H9 (cell line): ENCODE measurements at regions not wholly inside any gene's neighbourhood (a gene's known extent, or its start where the extent isn't known, plus 50 kb on each side); places are given as distances from the start of the nearest gene placed in this dataset.

Source experiments
- DNase-seq: peaks from one replicate; pipeline ENCODE4 v3.0.0-alpha.2; 2017
- H2AFZ ChIP-seq: one replicate; pipeline ENCODE4 v1.6.1; 2013; ENCODE audit warnings: mild to moderate bottlenecking, low read length, control low read depth, moderate library complexity
- H2AK5ac ChIP-seq: 2 replicates; pipeline ENCODE4 v1.6.1; 2013; ENCODE audit warnings: low read length, control low read depth, mixed read lengths; ENCODE audit not compliant: insufficient read length
- H2BK120ac ChIP-seq: one replicate; pipeline ENCODE4 v1.6.1; 2013; ENCODE audit warnings: low read depth, mild to moderate bottlenecking, low read length, control low read depth, inconsistent platforms; ENCODE audit not compliant: poor library complexity, severe bottlenecking
- H2BK12ac ChIP-seq: 2 replicates; pipeline ENCODE4 v1.6.1; 2013; ENCODE audit warnings: low read length, control low read depth, mixed read lengths, low read depth; ENCODE audit not compliant: insufficient read length
- H2BK15ac ChIP-seq: 2 replicates; pipeline ENCODE4 v1.6.1; 2013; ENCODE audit warnings: low read depth, low read length, control low read depth
- H2BK20ac ChIP-seq: one replicate; pipeline ENCODE4 v1.6.1; 2013; ENCODE audit warnings: low read depth, mild to moderate bottlenecking, low read length, control low read depth, inconsistent platforms; ENCODE audit not compliant: poor library complexity, severe bottlenecking
- H2BK5ac ChIP-seq: 2 replicates; pipeline ENCODE4 v1.6.1; 2013; ENCODE audit warnings: low read length, control low read depth, mixed read lengths; ENCODE audit not compliant: insufficient read length
- H3K14ac ChIP-seq: 2 replicates; pipeline ENCODE4 v1.6.1; 2013; ENCODE audit warnings: low read length, control low read depth; ENCODE audit not compliant: insufficient read depth
- H3K18ac ChIP-seq: 2 replicates; pipeline ENCODE4 v1.6.1; 2013; ENCODE audit warnings: low read depth, mild to moderate bottlenecking, mixed read lengths, low read length, control low read depth; ENCODE audit not compliant: insufficient read length
- H3K23ac ChIP-seq: 2 replicates; pipeline ENCODE4 v1.6.1; 2013; ENCODE audit warnings: low read length, control low read depth, mixed read lengths, low read depth; ENCODE audit not compliant: insufficient read length
- H3K23me2 ChIP-seq: 2 replicates; pipeline ENCODE4 v1.6.1; 2013; ENCODE audit warnings: low read depth, mild to moderate bottlenecking, mixed read lengths, low read length, control low read depth; ENCODE audit not compliant: insufficient read length, poor library complexity, severe bottlenecking
- H3K27ac ChIP-seq: 2 replicates; pipeline ENCODE4 v1.5.1; 2013; ENCODE audit warnings: low read length, control low read depth, mixed read lengths, low read depth; ENCODE audit not compliant: insufficient read length
- H3K27me3 ChIP-seq: 2 replicates; pipeline ENCODE4 v1.6.1; 2013; ENCODE audit warnings: low read length, control low read depth, inconsistent platforms; ENCODE audit not compliant: insufficient read depth
- H3K4ac ChIP-seq: 2 replicates; pipeline ENCODE4 v1.6.1; 2013; ENCODE audit warnings: low read depth, mild to moderate bottlenecking, control low read depth, inconsistent platforms, low read length, moderate library complexity
- H3K4me1 ChIP-seq: 2 replicates; pipeline ENCODE4 v1.6.1; 2013; ENCODE audit warnings: low read length, control low read depth, inconsistent platforms; ENCODE audit not compliant: insufficient read depth
- H3K4me2 ChIP-seq: 2 replicates; pipeline ENCODE4 v1.6.1; 2013; ENCODE audit warnings: low read length, control low read depth, mixed read lengths; ENCODE audit not compliant: insufficient read length, insufficient read depth
- H3K56ac ChIP-seq: 2 replicates; pipeline ENCODE4 v1.6.1; 2013; ENCODE audit warnings: low read depth, mild to moderate bottlenecking, mixed read lengths, low read length, control low read depth; ENCODE audit not compliant: insufficient read length
- H3K79me1 ChIP-seq: 2 replicates; pipeline ENCODE4 v1.6.1; 2013; ENCODE audit warnings: low read depth, mild to moderate bottlenecking, moderate library complexity, low read length, control low read depth, inconsistent platforms; ENCODE audit not compliant: insufficient read depth, poor library complexity, severe bottlenecking
- H3K79me2 ChIP-seq: 2 replicates; pipeline ENCODE4 v1.6.1; 2013; ENCODE audit warnings: low read length, control low read depth, inconsistent platforms; ENCODE audit not compliant: insufficient read depth
- H3K9ac ChIP-seq: 2 replicates; pipeline ENCODE4 v1.6.1; 2013; ENCODE audit warnings: low read length, control low read depth, mixed read lengths; ENCODE audit not compliant: insufficient read length; ENCODE audit errors: extremely low read depth
- H3K9me3 ChIP-seq: one replicate; pipeline ENCODE4 v1.6.1; 2013; ENCODE audit warnings: low read depth, low read length, inconsistent platforms; ENCODE audit not compliant: control insufficient read depth
- H3T11ph ChIP-seq: one replicate; pipeline ENCODE4 v1.6.1; 2013; ENCODE audit warnings: mild to moderate bottlenecking, low read length, control low read depth, inconsistent platforms
- H4K20me1 ChIP-seq: one replicate; pipeline ENCODE4 v1.6.1; 2013; ENCODE audit not compliant: control insufficient read depth, insufficient read length, insufficient read depth
- H4K5ac ChIP-seq: 2 replicates; pipeline ENCODE4 v1.6.1; 2013; ENCODE audit warnings: low read depth, mild to moderate bottlenecking, mixed read lengths, low read length, control low read depth; ENCODE audit not compliant: insufficient read length
- H4K8ac ChIP-seq: replicated peaks from 2 replicates; pipeline ENCODE4 v1.6.1; 2013; ENCODE audit warnings: low read length, control low read depth, mixed read lengths, low read depth; ENCODE audit not compliant: insufficient read length
- H4K91ac ChIP-seq: 2 replicates; pipeline ENCODE4 v1.6.1; 2013; ENCODE audit warnings: low read depth, mild to moderate bottlenecking, moderate library complexity, mixed read lengths, low read length, control low read depth; ENCODE audit not compliant: insufficient read length
- H3K27ac Mint-ChIP-seq, 3 experiments: 2 replicates in 2 of 3; 3 replicates in 1 of 3; pipeline ENCODE4 v1.8.0; 2020 to 2021; ENCODE audit warnings: mixed read lengths in 3 of 3, mild to moderate bottlenecking in 1 of 3, moderate library complexity in 1 of 3
- H3K27me3 Mint-ChIP-seq: 2 replicates; pipeline ENCODE4 v1.8.0; 2021; ENCODE audit warnings: low read depth, mild to moderate bottlenecking, moderate library complexity, mixed read lengths
- H3K36me3 Mint-ChIP-seq, 3 experiments: 2 replicates in 2 of 3; 3 replicates in 1 of 3; pipeline ENCODE4 v1.8.0; 2020 to 2021; ENCODE audit warnings: low read depth in 3 of 3, mixed read lengths in 3 of 3; ENCODE audit not compliant: insufficient read depth in 1 of 3
- H3K4me1 Mint-ChIP-seq, 2 experiments: 2 replicates each; pipeline ENCODE4 v1.8.0; 2020; ENCODE audit warnings: mixed read lengths in 2 of 2
- H3K4me3 Mint-ChIP-seq, 2 experiments: 2 replicates in 1 of 2; 3 replicates in 1 of 2; pipeline ENCODE4 v1.8.0; 2020 to 2021; ENCODE audit warnings: mild to moderate bottlenecking in 2 of 2, mixed read lengths in 2 of 2, moderate library complexity in 1 of 2
- H3K9me3 Mint-ChIP-seq, 2 experiments: 2 replicates in 1 of 2; 3 replicates in 1 of 2; pipeline ENCODE4 v1.8.0; 2020; ENCODE audit warnings: mild to moderate bottlenecking in 2 of 2, mixed read lengths in 2 of 2, moderate library complexity in 1 of 2
- WGBS: extraction: QIAGEN DNeasy Blood & Tissue Kit; methylation state at CpG from one replicate; pipeline ENCODE4 v1.1.7; 2013; ENCODE audit warnings: missing lambda C conversion rate, low lambda C conversion rate, mixed read lengths; ENCODE audit not compliant: insufficient read length; ENCODE audit errors: extremely low coverage; 5-methylcytosine and 5-hydroxymethylcytosine counted together
- TF ChIP-seq, protein P1 (sequence below): fragments of 200-600 bp; sonication (generic); conservative IDR thresholded peaks from 3 replicates; pipeline ENCODE4 v1.8.0; 2021; ENCODE audit warnings: antibody characterized with exemption, mild to moderate bottlenecking

GRCh38 chr7:26513948-26514347 is 222.3 kb downstream of the SNX10 start:
- Mint-ChIP-seq H3K27me3 (no peaks in the 10 kb centered on the region), H3K4me1 (peaks cover 6 to 9% of the 10 kb centered on the region in 2 experiments), H3K36me3 (no peaks in the 10 kb centered on the region), H3K4me3 (no peak overlapping the region), H3K9me3 (peaks cover 0 to 3% of the 10 kb centered on the region in 2 experiments; a peak in 2 of 5 replicates), H3K27ac (no peak overlapping the region)
- Histone ChIP-seq H3K9me3 (no peaks in the 10 kb centered on the region), H3K4ac (no peak overlapping the region), H2BK15ac (no peak overlapping the region), H4K91ac (no peak overlapping the region), H3K18ac (no peak overlapping the region), H2AK5ac (no peak overlapping the region), H2BK12ac (no peak overlapping the region), H2BK120ac (no peak overlapping the region), H2BK5ac (no peak overlapping the region), H3T11ph (no peak overlapping the region), H3K56ac (no peak overlapping the region), H3K23ac (no peak overlapping the region), H3K79me1 (no peaks in the 10 kb centered on the region), H3K27ac (no peak overlapping the region), H2AFZ (no peak overlapping the region), H3K23me2 (no peaks in the 10 kb centered on the region), H4K20me1 (no peaks in the 10 kb centered on the region), H3K14ac (no peak overlapping the region), H3K9ac (no peak overlapping the region), H3K27me3 (no peaks in the 10 kb centered on the region), H3K4me2 (no peak overlapping the region), H4K5ac (no peak overlapping the region), H3K79me2 (no peaks in the 10 kb centered on the region), H4K8ac (no peak overlapping the region), H3K4me1 (no peaks in the 10 kb centered on the region), H2BK20ac (no peak overlapping the region)
- TF ChIP-seq, protein P1, sequence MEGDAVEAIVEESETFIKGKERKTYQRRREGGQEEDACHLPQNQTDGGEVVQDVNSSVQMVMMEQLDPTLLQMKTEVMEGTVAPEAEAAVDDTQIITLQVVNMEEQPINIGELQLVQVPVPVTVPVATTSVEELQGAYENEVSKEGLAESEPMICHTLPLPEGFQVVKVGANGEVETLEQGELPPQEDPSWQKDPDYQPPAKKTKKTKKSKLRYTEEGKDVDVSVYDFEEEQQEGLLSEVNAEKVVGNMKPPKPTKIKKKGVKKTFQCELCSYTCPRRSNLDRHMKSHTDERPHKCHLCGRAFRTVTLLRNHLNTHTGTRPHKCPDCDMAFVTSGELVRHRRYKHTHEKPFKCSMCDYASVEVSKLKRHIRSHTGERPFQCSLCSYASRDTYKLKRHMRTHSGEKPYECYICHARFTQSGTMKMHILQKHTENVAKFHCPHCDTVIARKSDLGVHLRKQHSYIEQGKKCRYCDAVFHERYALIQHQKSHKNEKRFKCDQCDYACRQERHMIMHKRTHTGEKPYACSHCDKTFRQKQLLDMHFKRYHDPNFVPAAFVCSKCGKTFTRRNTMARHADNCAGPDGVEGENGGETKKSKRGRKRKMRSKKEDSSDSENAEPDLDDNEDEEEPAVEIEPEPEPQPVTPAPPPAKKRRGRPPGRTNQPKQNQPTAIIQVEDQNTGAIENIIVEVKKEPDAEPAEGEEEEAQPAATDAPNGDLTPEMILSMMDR = no peak
- no CpG with 5 or more reads among the region's 2 CpGs for WGBS
- DNase-seq = no peak
